ENCODE measurements at regions not wholly inside any gene's neighbourhood (a gene's known extent, or its start where the extent isn't known, plus 50 kb on each side); places are given as distances from the start of the nearest gene placed in this dataset.

GRCh38 chr5:4643190-4643589 is 496.9 kb upstream of the ADAMTS16 start:
- DNase-seq (ENCODE audit: low read depth): no peak

- DNase-seq (ENCODE audit: low read depth): no peak
These were observed 496.2 kb upstream of the ADAMTS16 start for GRCh38 chr5:4643960-4644359.

- DNase-seq (ENCODE audit: low read depth): no peak
These were observed 493.3 kb upstream of the ADAMTS16 start for GRCh38 chr5:4646715-4647375.

GRCh38 chr5:4647955-4648354 is 492.2 kb upstream of the ADAMTS16 start:
- no peak for DNase-seq (ENCODE audit: low read depth)

- no peak for DNase-seq (ENCODE audit: low read depth)
These were observed 488.1 kb upstream of the ADAMTS16 start for GRCh38 chr5:4651806-4652565.

GRCh38 chr5:4653475-4653874 is 486.7 kb upstream of the ADAMTS16 start:
- DNase-seq (ENCODE audit: low read depth): no peak

GRCh38 chr5:4659851-4660250 is 480.3 kb upstream of the ADAMTS16 start:
- DNase-seq (ENCODE audit: low read depth): no peak

GRCh38 chr5:4661326-4661725 is 478.8 kb upstream of the ADAMTS16 start:
- DNase-seq (ENCODE audit: low read depth): no peak

- no peak for DNase-seq (ENCODE audit: low read depth)
These were observed 478.3 kb upstream of the ADAMTS16 start for GRCh38 chr5:4661836-4662235.

GRCh38 chr5:4662756-4663155 is 477.4 kb upstream of the ADAMTS16 start:
- DNase-seq (ENCODE audit: low read depth): no peak

GRCh38 chr5:4665911-4666310 is 474.2 kb upstream of the ADAMTS16 start:
- no peak for DNase-seq (ENCODE audit: low read depth)

- DNase-seq (ENCODE audit: low read depth): no peak
These were observed 466.0 kb upstream of the ADAMTS16 start for GRCh38 chr5:4674166-4674565.

GRCh38 chr5:4676934-4677333 is 463.2 kb upstream of the ADAMTS16 start:
- DNase-seq (ENCODE audit: low read depth): no peak

- no peak for DNase-seq (ENCODE audit: low read depth)
These were observed 455.2 kb upstream of the ADAMTS16 start for GRCh38 chr5:4684946-4685345.

GRCh38 chr5:4698596-4698995 is 441.5 kb upstream of the ADAMTS16 start:
- no peak for DNase-seq (ENCODE audit: low read depth)

GRCh38 chr5:4699592-4699991 is 440.5 kb upstream of the ADAMTS16 start:
- no peak for DNase-seq (ENCODE audit: low read depth)

- DNase-seq (ENCODE audit: low read depth): no peak
These were observed 440.1 kb upstream of the ADAMTS16 start for GRCh38 chr5:4700069-4700468.

- no peak for DNase-seq (ENCODE audit: low read depth)
These were observed 439.3 kb upstream of the ADAMTS16 start for GRCh38 chr5:4700871-4701270.

GRCh38 chr5:4703931-4704458 is 436.1 kb upstream of the ADAMTS16 start:
- DNase-seq (ENCODE audit: low read depth): no peak

- DNase-seq (ENCODE audit: low read depth): no peak
These were observed 435.2 kb upstream of the ADAMTS16 start for GRCh38 chr5:4704951-4705350.

GRCh38 chr5:4716781-4717180 is 423.3 kb upstream of the ADAMTS16 start:
- no peak for DNase-seq (ENCODE audit: low read depth)

- DNase-seq (ENCODE audit: low read depth): no peak
These were observed 422.7 kb upstream of the ADAMTS16 start for GRCh38 chr5:4717446-4717845.

GRCh38 chr5:4720831-4721230 is 419.3 kb upstream of the ADAMTS16 start:
- no peak for DNase-seq (ENCODE audit: low read depth)

GRCh38 chr5:4722886-4723285 is 417.2 kb upstream of the ADAMTS16 start:
- no peak for DNase-seq (ENCODE audit: low read depth)

All from HS-5 (cell line).